ENCODE measurements at regions not wholly inside any gene's neighbourhood (a gene's known extent, or its start where the extent isn't known, plus 50 kb on each side); places are given as distances from the start of the nearest gene placed in this dataset.

- H3K4me1 ChIP-seq (ENCODE audit: control insufficient read depth in 2 of 3, insufficient read depth in 2 of 3, low read depth in 1 of 3, low read length in 3 of 3): no peaks in the 10 kb centered on the region
- no peak overlapping the region for H3K4me3 ChIP-seq (ENCODE audit: low read length in 3 of 3)
- intact Hi-C loops (cut with DNase I): no loop called here
- H3K9me3 ChIP-seq (ENCODE audit: control insufficient read depth in 2 of 3, insufficient read depth in 1 of 3, low read length in 3 of 3): no peaks in the 10 kb centered on the region
- no peaks in the 10 kb centered on the region for H3K27me3 ChIP-seq (ENCODE audit: control insufficient read depth, insufficient read depth, low read length)
- H3K9ac ChIP-seq (ENCODE audit: low read length in 3 of 3): no peak overlapping the region
- FAIRE-seq (no peak), DNase-seq (peak in 4 of 5 donors; percentile 56 to 86 (median 75))
- no peaks in the 10 kb centered on the region for H3K36me3 ChIP-seq (ENCODE audit: control insufficient read depth in 2 of 3, insufficient read depth in 3 of 3, low read length in 3 of 3)
- no peak overlapping the region for H3K27ac ChIP-seq (ENCODE audit: low read depth in 2 of 2, low read length in 2 of 2)
- TF ChIP-seq, protein P1, sequence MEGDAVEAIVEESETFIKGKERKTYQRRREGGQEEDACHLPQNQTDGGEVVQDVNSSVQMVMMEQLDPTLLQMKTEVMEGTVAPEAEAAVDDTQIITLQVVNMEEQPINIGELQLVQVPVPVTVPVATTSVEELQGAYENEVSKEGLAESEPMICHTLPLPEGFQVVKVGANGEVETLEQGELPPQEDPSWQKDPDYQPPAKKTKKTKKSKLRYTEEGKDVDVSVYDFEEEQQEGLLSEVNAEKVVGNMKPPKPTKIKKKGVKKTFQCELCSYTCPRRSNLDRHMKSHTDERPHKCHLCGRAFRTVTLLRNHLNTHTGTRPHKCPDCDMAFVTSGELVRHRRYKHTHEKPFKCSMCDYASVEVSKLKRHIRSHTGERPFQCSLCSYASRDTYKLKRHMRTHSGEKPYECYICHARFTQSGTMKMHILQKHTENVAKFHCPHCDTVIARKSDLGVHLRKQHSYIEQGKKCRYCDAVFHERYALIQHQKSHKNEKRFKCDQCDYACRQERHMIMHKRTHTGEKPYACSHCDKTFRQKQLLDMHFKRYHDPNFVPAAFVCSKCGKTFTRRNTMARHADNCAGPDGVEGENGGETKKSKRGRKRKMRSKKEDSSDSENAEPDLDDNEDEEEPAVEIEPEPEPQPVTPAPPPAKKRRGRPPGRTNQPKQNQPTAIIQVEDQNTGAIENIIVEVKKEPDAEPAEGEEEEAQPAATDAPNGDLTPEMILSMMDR (IDR thresholded peaks at IDR 0.05; ENCODE audit: borderline replicate concordance, extremely low read depth, insufficient read depth): no peak
Measured at GRCh38 chr4:18935659-18936345, 914.2 kb upstream of the LCORL start.

DNA sequence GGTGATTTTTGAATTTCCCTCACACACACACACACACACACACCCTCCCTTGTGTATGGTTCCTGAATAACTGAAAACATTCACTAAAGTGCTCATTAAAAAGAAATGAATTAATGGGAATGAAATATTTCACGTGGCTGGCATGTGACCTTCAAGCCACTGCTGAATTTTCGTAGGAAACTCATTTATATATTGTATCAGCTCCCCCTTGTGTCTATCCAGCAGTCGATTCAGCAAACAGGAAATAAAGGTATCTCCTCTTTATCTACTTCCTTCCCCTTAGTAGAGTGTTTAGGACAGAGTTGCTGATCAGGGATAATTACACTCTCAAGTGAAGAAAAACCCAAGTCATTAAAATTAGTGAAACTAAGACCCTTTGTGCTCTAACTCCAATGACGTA lies 912.6 kb upstream of the LCORL start:
- Histone ChIP-seq H3K4me3 (ENCODE audit: low read length in 3 of 3) (no peak overlapping the region), H3K27me3 (ENCODE audit: control insufficient read depth, insufficient read depth, low read length) (no peaks in the 10 kb centered on the region), H3K27ac (ENCODE audit: low read depth in 2 of 2, low read length in 2 of 2) (no peak overlapping the region), H3K4me1 (ENCODE audit: control insufficient read depth in 2 of 3, insufficient read depth in 2 of 3, low read depth in 1 of 3, low read length in 3 of 3) (no peaks in the 10 kb centered on the region), H3K9ac (ENCODE audit: low read length in 3 of 3) (no peak overlapping the region), H3K9me3 (ENCODE audit: control insufficient read depth in 2 of 3, insufficient read depth in 1 of 3, low read length in 3 of 3) (no peaks in the 10 kb centered on the region), H3K36me3 (ENCODE audit: control insufficient read depth in 2 of 3, insufficient read depth in 3 of 3, low read length in 3 of 3) (no peaks in the 10 kb centered on the region)
- DNase-seq (no peak), FAIRE-seq (no peak)
- intact Hi-C loops (cut with DNase I): no loop called here
- TF ChIP-seq, protein P1 (IDR thresholded peaks at IDR 0.05; ENCODE audit: borderline replicate concordance, extremely low read depth, insufficient read depth): no peak

- TF ChIP-seq, protein P1 (IDR thresholded peaks at IDR 0.05; ENCODE audit: borderline replicate concordance, extremely low read depth, insufficient read depth): no peak
- no peak overlapping the region for H3K4me3 ChIP-seq (ENCODE audit: low read length in 3 of 3)
- H3K9ac ChIP-seq (ENCODE audit: low read length in 3 of 3): no peak overlapping the region
- H3K4me1 ChIP-seq (ENCODE audit: control insufficient read depth in 2 of 3, insufficient read depth in 2 of 3, low read depth in 1 of 3, low read length in 3 of 3): no peaks in the 10 kb centered on the region
- intact Hi-C loops (cut with DNase I): no loop called here
- no peak overlapping the region for H3K27ac ChIP-seq (ENCODE audit: low read depth in 2 of 2, low read length in 2 of 2)
- no peaks in the 10 kb centered on the region for H3K9me3 ChIP-seq (ENCODE audit: control insufficient read depth in 2 of 3, insufficient read depth in 1 of 3, low read length in 3 of 3)
- H3K36me3 ChIP-seq (ENCODE audit: control insufficient read depth in 2 of 3, insufficient read depth in 3 of 3, low read length in 3 of 3): no peaks in the 10 kb centered on the region
- no peak for DNase-seq
- no peak for FAIRE-seq
- H3K27me3 ChIP-seq (ENCODE audit: control insufficient read depth, insufficient read depth, low read length): no peaks in the 10 kb centered on the region
Measured at GRCh38 chr4:18932730-18933339, 911.3 kb upstream of the LCORL start.

Data from kidney (tissue), 13 donors.